ENCODE measurements at regions not wholly inside any gene's neighbourhood (a gene's known extent, or its start where the extent isn't known, plus 50 kb on each side); places are given as distances from the start of the nearest gene placed in this dataset.

DNA sequence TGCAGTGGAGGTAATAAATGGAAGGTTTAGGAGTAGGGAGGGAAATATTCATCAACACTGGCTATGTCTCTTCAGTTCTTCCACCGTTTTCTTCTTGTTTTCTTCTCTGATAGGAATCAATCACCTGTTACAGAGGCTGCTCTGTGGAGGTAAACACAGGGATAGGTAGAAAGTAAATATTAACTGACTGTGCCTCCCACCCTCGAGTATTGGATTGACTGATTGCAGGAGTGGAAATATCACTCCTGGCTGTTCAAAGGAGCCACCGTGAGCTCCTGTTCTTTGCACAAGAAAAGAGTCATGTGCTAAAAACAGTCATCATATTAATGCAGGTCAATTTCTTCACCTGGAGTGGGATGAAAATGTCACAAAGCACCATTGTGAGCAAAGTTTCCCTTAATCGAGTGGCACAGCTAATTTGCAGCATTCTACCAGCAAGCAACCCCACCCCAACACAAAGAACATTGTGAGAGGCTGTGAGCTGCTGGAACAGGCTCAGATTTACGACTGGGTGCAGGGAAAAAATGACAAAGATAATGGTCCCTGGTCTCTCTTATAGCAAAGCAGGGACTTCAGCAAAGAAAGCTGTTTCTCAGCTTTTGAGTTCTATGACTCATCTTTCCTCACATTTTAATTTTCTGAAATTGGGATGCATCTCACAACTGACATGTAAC is 113.7 kb upstream of the TSPAN5 start:
- Histone ChIP-seq H3K9me3 (ENCODE audit: control insufficient read depth, low read depth, low read length) (no peaks in the 10 kb centered on the region), H3K9me1 (ENCODE audit: control insufficient read depth, extremely low read depth, insufficient read depth, low read length) (no peaks in the 10 kb centered on the region), H3K79me2 (ENCODE audit: control insufficient read depth, insufficient read depth, low read length) (no peaks in the 10 kb centered on the region), H3K4me2 (ENCODE audit: control insufficient read depth, extremely low read depth, insufficient read depth, low read depth, low read length) (no peak overlapping the region), H3K4me1 (ENCODE audit: control insufficient read depth, extremely low read depth, insufficient read depth, low read length) (peaks cover 2% of the 10 kb centered on the region), H3K36me3 (ENCODE audit: control insufficient read depth in 2 of 2, extremely low read depth in 1 of 2, insufficient read depth in 2 of 2, low read length in 2 of 2) (no peaks in the 10 kb centered on the region), H3K27ac (ENCODE audit: control insufficient read depth, insufficient read depth, low read length) (no peak overlapping the region), H3K9ac (ENCODE audit: control insufficient read depth, extremely low read depth, insufficient read depth, low read length) (no peak overlapping the region), H4K20me1 (ENCODE audit: control insufficient read depth, extremely low read depth, insufficient read depth, low read length) (no peaks in the 10 kb centered on the region), H3K27me3 (ENCODE audit: control insufficient read depth, extremely low read depth, insufficient read depth, low read length) (no peaks in the 10 kb centered on the region), H2AFZ (ENCODE audit: control insufficient read depth, low read length) (no peak overlapping the region), H3K4me3 (ENCODE audit: control insufficient read depth in 2 of 3, extremely low read depth in 1 of 3, insufficient read depth in 2 of 3, low read depth in 1 of 3, low read length in 3 of 3) (no peak overlapping the region)
- dilution Hi-C loops (cut with MboI; ENCODE audit: extremely low pct_ligation_motif_present, low sequenced_read_pairs), result no loop called here
- no peak for TF ChIP-seq EZH2 (IDR thresholded peaks at IDR 0.05; ENCODE audit: low read length)
- TF ChIP-seq, protein P1, sequence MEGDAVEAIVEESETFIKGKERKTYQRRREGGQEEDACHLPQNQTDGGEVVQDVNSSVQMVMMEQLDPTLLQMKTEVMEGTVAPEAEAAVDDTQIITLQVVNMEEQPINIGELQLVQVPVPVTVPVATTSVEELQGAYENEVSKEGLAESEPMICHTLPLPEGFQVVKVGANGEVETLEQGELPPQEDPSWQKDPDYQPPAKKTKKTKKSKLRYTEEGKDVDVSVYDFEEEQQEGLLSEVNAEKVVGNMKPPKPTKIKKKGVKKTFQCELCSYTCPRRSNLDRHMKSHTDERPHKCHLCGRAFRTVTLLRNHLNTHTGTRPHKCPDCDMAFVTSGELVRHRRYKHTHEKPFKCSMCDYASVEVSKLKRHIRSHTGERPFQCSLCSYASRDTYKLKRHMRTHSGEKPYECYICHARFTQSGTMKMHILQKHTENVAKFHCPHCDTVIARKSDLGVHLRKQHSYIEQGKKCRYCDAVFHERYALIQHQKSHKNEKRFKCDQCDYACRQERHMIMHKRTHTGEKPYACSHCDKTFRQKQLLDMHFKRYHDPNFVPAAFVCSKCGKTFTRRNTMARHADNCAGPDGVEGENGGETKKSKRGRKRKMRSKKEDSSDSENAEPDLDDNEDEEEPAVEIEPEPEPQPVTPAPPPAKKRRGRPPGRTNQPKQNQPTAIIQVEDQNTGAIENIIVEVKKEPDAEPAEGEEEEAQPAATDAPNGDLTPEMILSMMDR (optimal IDR thresholded peaks at IDR 0.05 in 1 of 3, IDR thresholded peaks at IDR 0.05 in 1 of 3, conservative IDR thresholded peaks at IDR 0.05 in 1 of 3; ENCODE audit: extremely low read depth in 1 of 3, insufficient read depth in 2 of 3, low read length in 3 of 3), result no peak
- FAIRE-seq (no peak), DNase-seq (ENCODE audit: low read depth, low spot score) (no peak)

GRCh38 chr4:98765771-98766170 is 107.4 kb upstream of the TSPAN5 start:
- no peaks in the 10 kb centered on the region for H3K36me3 ChIP-seq (ENCODE audit: control insufficient read depth in 2 of 2, extremely low read depth in 1 of 2, insufficient read depth in 2 of 2, low read length in 2 of 2)
- H2AFZ ChIP-seq (ENCODE audit: control insufficient read depth, low read length), result no peak overlapping the region
- TF ChIP-seq, protein P1 (optimal IDR thresholded peaks at IDR 0.05 in 1 of 3, IDR thresholded peaks at IDR 0.05 in 1 of 3, conservative IDR thresholded peaks at IDR 0.05 in 1 of 3; ENCODE audit: extremely low read depth in 1 of 3, insufficient read depth in 2 of 3, low read length in 3 of 3), result no peak
- TF ChIP-seq EZH2 (IDR thresholded peaks at IDR 0.05; ENCODE audit: low read length), result no peak
- H3K27me3 ChIP-seq (ENCODE audit: control insufficient read depth, extremely low read depth, insufficient read depth, low read length), result no peaks in the 10 kb centered on the region
- dilution Hi-C loops (cut with MboI; ENCODE audit: extremely low pct_ligation_motif_present, low sequenced_read_pairs), result no loop called here
- no peak for DNase-seq (ENCODE audit: low read depth, low spot score)
- no peak overlapping the region for H3K4me2 ChIP-seq (ENCODE audit: control insufficient read depth, extremely low read depth, insufficient read depth, low read depth, low read length)
- FAIRE-seq, result no peak
- no peaks in the 10 kb centered on the region for H3K4me1 ChIP-seq (ENCODE audit: control insufficient read depth, extremely low read depth, insufficient read depth, low read length)
- no peak overlapping the region for H3K27ac ChIP-seq (ENCODE audit: control insufficient read depth, insufficient read depth, low read length)
- H3K9me3 ChIP-seq (ENCODE audit: control insufficient read depth, low read depth, low read length), result no peaks in the 10 kb centered on the region
- H3K9ac ChIP-seq (ENCODE audit: control insufficient read depth, extremely low read depth, insufficient read depth, low read length), result no peak overlapping the region
- H3K79me2 ChIP-seq (ENCODE audit: control insufficient read depth, insufficient read depth, low read length), result no peaks in the 10 kb centered on the region
- H4K20me1 ChIP-seq (ENCODE audit: control insufficient read depth, extremely low read depth, insufficient read depth, low read length), result no peaks in the 10 kb centered on the region
- H3K9me1 ChIP-seq (ENCODE audit: control insufficient read depth, extremely low read depth, insufficient read depth, low read length), result no peaks in the 10 kb centered on the region
- no peak overlapping the region for H3K4me3 ChIP-seq (ENCODE audit: control insufficient read depth in 2 of 3, extremely low read depth in 1 of 3, insufficient read depth in 2 of 3, low read depth in 1 of 3, low read length in 3 of 3)
